Activated T-cell treated with anti-CD3 and anti-CD28 coated beads, Interleukin-2, amount 50 U/mL, for 1 hour (primary cell): ENCODE measurements at regions not wholly inside any gene's neighbourhood (a gene's known extent, or its start where the extent isn't known, plus 50 kb on each side); places are given as distances from the start of the nearest gene placed in this dataset.

Experiments used
- DNase-seq: peaks from one replicate; pipeline ENCODE4 v3.0.0-alpha.2; 2020

- no peak for DNase-seq
Observed at GRCh38 chr10:30793093-30793492, 163.5 kb upstream of the LYZL2 start.

- DNase-seq = no peak
Observed at GRCh38 chr10:30792025-30792424, 162.5 kb upstream of the LYZL2 start.

GRCh38 chr10:30791197-30791611 lies 161.7 kb upstream of the LYZL2 start:
- DNase-seq = no peak

GRCh38 chr10:30789806-30790205 lies 160.3 kb upstream of the LYZL2 start:
- DNase-seq = no peak

- no peak for DNase-seq
Observed at GRCh38 chr10:30788307-30788706, 158.8 kb upstream of the LYZL2 start.

GRCh38 chr10:30786906-30787305 lies 157.4 kb upstream of the LYZL2 start:
- DNase-seq = no peak

GRCh38 chr10:30786131-30786530 lies 156.6 kb upstream of the LYZL2 start:
- no peak for DNase-seq

GRCh38 chr10:30784897-30785605 lies 155.5 kb upstream of the LYZL2 start:
- peak; percentile 51 for DNase-seq

GRCh38 chr10:30784524-30784896 lies 155.0 kb upstream of the LYZL2 start:
- DNase-seq = no peak

GRCh38 chr10:30783939-30784501 lies 154.5 kb upstream of the LYZL2 start:
- peak; percentile 84 for DNase-seq

GRCh38 chr10:30782537-30783461 lies 153.2 kb upstream of the LYZL2 start:
- DNase-seq = no peak

- no peak for DNase-seq
Observed at GRCh38 chr10:30782157-30782536, 152.6 kb upstream of the LYZL2 start.

- DNase-seq = no peak
Observed at GRCh38 chr10:30781670-30782121, 152.1 kb upstream of the LYZL2 start.

- DNase-seq = no peak
Observed at GRCh38 chr10:30778769-30779168, 149.2 kb upstream of the LYZL2 start.

- DNase-seq = no peak
Observed at GRCh38 chr10:30775779-30776591, 146.4 kb upstream of the LYZL2 start.

- no peak for DNase-seq
Observed at GRCh38 chr10:30774261-30774660, 144.7 kb upstream of the LYZL2 start.

GRCh38 chr10:30773501-30773900 lies 143.9 kb upstream of the LYZL2 start:
- DNase-seq = no peak

GRCh38 chr10:30770816-30771215 lies 141.3 kb upstream of the LYZL2 start:
- DNase-seq = no peak

- DNase-seq = no peak
Observed at GRCh38 chr10:30770229-30770628, 140.7 kb upstream of the LYZL2 start.

GRCh38 chr10:30769361-30769760 lies 139.8 kb upstream of the LYZL2 start:
- no peak for DNase-seq

- no peak for DNase-seq
Observed at GRCh38 chr10:30765616-30766015, 136.1 kb upstream of the LYZL2 start.

- DNase-seq = no peak
Observed at GRCh38 chr10:30765022-30765615, 135.6 kb upstream of the LYZL2 start.

GRCh38 chr10:30763918-30764317 lies 134.4 kb upstream of the LYZL2 start:
- no peak for DNase-seq
